Keratinocyte (primary cell): ENCODE measurements at regions not wholly inside any gene's neighbourhood (a gene's known extent, or its start where the extent isn't known, plus 50 kb on each side); places are given as distances from the start of the nearest gene placed in this dataset.
A peak's percentile ranks its signal among the peaks of the same experiment; 100 is the strongest.

Experiments
- DNase-seq: peaks from one replicate; pipeline ENCODE4 v3.0.0-alpha.2; 2011; ENCODE audit warnings: low read depth, missing footprints, low spot score
- FAIRE-seq: peaks from 2 replicates; lab custom pipeline; 2011; peaks lifted over from hg19 to GRCh38; lab: Jason Lieb, UNC
- H2AFZ ChIP-seq: 2 replicates; pipeline ENCODE4 v1.6.0; 2012; ENCODE audit warnings: low read length, control low read depth, inconsistent platforms; ENCODE audit not compliant: control insufficient read depth
- H3K27ac ChIP-seq: 2 replicates; pipeline ENCODE4 v1.5.1; 2011; ENCODE audit warnings: low read length; ENCODE audit not compliant: control insufficient read depth, insufficient read depth
- H3K27me3 ChIP-seq: 3 replicates; pipeline ENCODE4 v1.6.0; 2011; ENCODE audit warnings: low read length; ENCODE audit not compliant: control insufficient read depth, insufficient read depth; ENCODE audit errors: extremely low read depth
- H3K36me3 ChIP-seq, 2 experiments: 2 replicates in 1 of 2; 3 replicates in 1 of 2; pipeline ENCODE4 v1.5.1; 2011; ENCODE audit warnings: low read length in 2 of 2, mild to moderate bottlenecking in 1 of 2; ENCODE audit not compliant: control insufficient read depth in 2 of 2, insufficient read depth in 2 of 2; ENCODE audit errors: extremely low read depth in 1 of 2
- H3K4me1 ChIP-seq: 3 replicates; pipeline ENCODE4 v1.5.1; 2011; ENCODE audit warnings: low read length; ENCODE audit not compliant: control insufficient read depth, insufficient read depth; ENCODE audit errors: extremely low read depth
- H3K4me2 ChIP-seq: 3 replicates; pipeline ENCODE4 v1.6.0; 2011; ENCODE audit warnings: low read depth, low read length; ENCODE audit not compliant: control insufficient read depth, insufficient read depth; ENCODE audit errors: extremely low read depth
- H3K4me3 ChIP-seq, 3 experiments: fragments of 200-600 bp in 1 of 3; sonication (generic) in 1 of 3; 2 replicates in 2 of 3; 3 replicates in 1 of 3; pipeline ENCODE4 v1.5.1; 2011 to 2016; ENCODE audit warnings: low read length in 3 of 3, mild to moderate bottlenecking in 3 of 3, control low read depth in 2 of 3, inconsistent platforms in 1 of 3, low read depth in 1 of 3, mixed read lengths in 1 of 3, mixed run types in 1 of 3, moderate library complexity in 1 of 3; ENCODE audit not compliant: control insufficient read depth in 2 of 3, insufficient read depth in 2 of 3; ENCODE audit errors: extremely low read depth in 1 of 3
- H3K79me2 ChIP-seq: 2 replicates; pipeline ENCODE4 v1.6.0; 2012; ENCODE audit warnings: low read length; ENCODE audit not compliant: control insufficient read depth, insufficient read depth
- H3K9ac ChIP-seq: 3 replicates; pipeline ENCODE4 v1.6.0; 2011; ENCODE audit warnings: low read length; ENCODE audit not compliant: control insufficient read depth, insufficient read depth; ENCODE audit errors: extremely low read depth
- H3K9me1 ChIP-seq: 3 replicates; pipeline ENCODE4 v1.6.0; 2011; ENCODE audit warnings: low read length; ENCODE audit not compliant: control insufficient read depth, insufficient read depth; ENCODE audit errors: extremely low read depth
- H3K9me3 ChIP-seq: 2 replicates; pipeline ENCODE4 v1.5.1; 2012; ENCODE audit warnings: low read depth, low read length; ENCODE audit not compliant: control insufficient read depth
- H4K20me1 ChIP-seq: 3 replicates; pipeline ENCODE4 v1.6.0; 2011; ENCODE audit warnings: low read length; ENCODE audit not compliant: control insufficient read depth, insufficient read depth; ENCODE audit errors: extremely low read depth
- CTCF ChIP-seq, 3 experiments: IDR thresholded peaks in 1 of 3; conservative IDR thresholded peaks in 1 of 3; optimal IDR thresholded peaks in 1 of 3; 2 replicates in 2 of 3; 3 replicates in 1 of 3; pipeline versions ENCODE3 to v1.5.1; 2011; ENCODE audit warnings: low read length in 3 of 3, mild to moderate bottlenecking in 3 of 3, moderate library complexity in 2 of 3, control low read depth in 1 of 3, inconsistent platforms in 1 of 3; ENCODE audit not compliant: insufficient read depth in 2 of 3; ENCODE audit errors: extremely low read depth in 1 of 3
- EZH2 ChIP-seq: IDR thresholded peaks from one replicate; pipeline ENCODE4 v1.6.1; 2012; ENCODE audit warnings: inconsistent platforms, mild to moderate bottlenecking, low read length, moderate library complexity
- dilution Hi-C: fragments of 300-500 bp; cut with MboI; formaldehyde crosslinking; loops from one replicate; pipeline ENCODE4 v1.7.0; 2020; ENCODE audit warnings: low sequenced_read_pairs; ENCODE audit not compliant: extremely low pct_ligation_motif_present

DNA sequence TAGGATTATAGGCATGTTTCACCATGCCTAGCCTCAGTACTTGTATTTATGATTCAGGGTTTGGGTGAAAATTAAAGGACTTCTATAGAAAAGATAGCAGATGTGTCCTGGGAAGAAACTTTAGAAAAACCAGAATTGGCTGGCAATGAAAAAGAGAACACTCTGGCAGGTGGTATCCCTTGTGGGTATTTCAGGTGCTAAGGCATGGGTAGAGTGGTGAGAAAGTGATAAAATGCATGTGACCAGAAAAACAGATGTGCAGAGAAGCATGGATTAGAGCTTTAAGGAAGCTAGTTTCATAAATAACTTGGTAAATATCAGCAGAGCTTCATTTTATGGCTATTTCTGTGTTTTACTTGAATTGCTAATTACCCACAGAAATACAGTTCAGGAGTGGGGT is 622.2 kb downstream of the DOK5 start:
- no peaks in the 10 kb centered on the region for H3K36me3 ChIP-seq
- no peak overlapping the region for H3K4me3 ChIP-seq
- no peaks in the 10 kb centered on the region for H3K79me2 ChIP-seq
- H3K27ac ChIP-seq: no peak overlapping the region
- no peaks in the 10 kb centered on the region for H4K20me1 ChIP-seq
- H3K4me2 ChIP-seq: no peak overlapping the region
- peaks cover 5% of the 10 kb centered on the region for H3K4me1 ChIP-seq
- H3K9me1 ChIP-seq: no peaks in the 10 kb centered on the region
- dilution Hi-C loops: no loop called here
- no peaks in the 10 kb centered on the region for H3K9me3 ChIP-seq
- DNase-seq (no peak), FAIRE-seq (no peak)
- H3K9ac ChIP-seq: no peak overlapping the region
- no peaks in the 10 kb centered on the region for H3K27me3 ChIP-seq
- H2AFZ ChIP-seq: no peak overlapping the region
- TF ChIP-seq EZH2: no peak
- TF ChIP-seq CTCF (optimal IDR thresholded peaks at IDR 0.05 in 1 of 3, IDR thresholded peaks at IDR 0.05 in 1 of 3, conservative IDR thresholded peaks at IDR 0.05 in 1 of 3; ENCODE audit: extremely low read depth in 1 of 3, insufficient read depth in 2 of 3, low read length in 3 of 3): no peak

GRCh38 chr20:55095745-55096400 is 620.5 kb downstream of the DOK5 start:
- no peak for FAIRE-seq
- no peaks in the 10 kb centered on the region for H3K79me2 ChIP-seq
- no peak for DNase-seq
- H3K4me3 ChIP-seq: no peak overlapping the region
- no peaks in the 10 kb centered on the region for H3K9me3 ChIP-seq
- H3K36me3 ChIP-seq: no peaks in the 10 kb centered on the region
- H3K4me2 ChIP-seq: no peak overlapping the region
- TF ChIP-seq CTCF (optimal IDR thresholded peaks at IDR 0.05 in 1 of 3, IDR thresholded peaks at IDR 0.05 in 1 of 3, conservative IDR thresholded peaks at IDR 0.05 in 1 of 3; ENCODE audit: extremely low read depth in 1 of 3, insufficient read depth in 2 of 3, low read length in 3 of 3): no peak
- H3K4me1 ChIP-seq: peaks cover 5% of the 10 kb centered on the region
- dilution Hi-C loops: no loop called here
- no peaks in the 10 kb centered on the region for H4K20me1 ChIP-seq
- H2AFZ ChIP-seq: peak overlapping the region; percentile 11
- no peaks in the 10 kb centered on the region for H3K27me3 ChIP-seq
- H3K9me1 ChIP-seq: no peaks in the 10 kb centered on the region
- H3K9ac ChIP-seq: no peak overlapping the region
- no peak overlapping the region for H3K27ac ChIP-seq
